CD4-positive, alpha-beta T cell (primary cell): ENCODE measurements at regions not wholly inside any gene's neighbourhood (a gene's known extent, or its start where the extent isn't known, plus 50 kb on each side); places are given as distances from the start of the nearest gene placed in this dataset.

Experiments
- ATAC-seq: fragments of 200-7000 bp; cut with Tn5 transposase; one replicate; pipeline ENCODE4 v1.10.0; 2022; ENCODE audit warnings: mild to moderate bottlenecking; ENCODE audit not compliant: poor library complexity
- CTCF ChIA-PET: fragments of 350-600 bp; sonication (Branson Sonifier 250); formaldehyde crosslinking; loops from one replicate; lab custom pipeline; 2021; ENCODE audit warnings: antibody characterized with exemption, inconsistent platforms; lab: Charles Lee
- POLR2A ChIA-PET: fragments of 350-600 bp; sonication (Branson Sonifier 250); formaldehyde crosslinking; loops from one replicate; lab custom pipeline; 2021; ENCODE audit warnings: antibody characterized with exemption, inconsistent platforms; lab: Charles Lee
- DNase-seq, 14 experiments: peaks; one replicate each; pipeline ENCODE4 v3.0.0-alpha.2; 2013 to 2020; ENCODE audit warnings: mixed read lengths in 2 of 14
- H3K27ac ChIP-seq, 2 donors: one replicate each; pipeline versions ENCODE4 v1.5.1 to v1.7.0; 2013; ENCODE audit warnings: low read length in 2 of 2, low read depth in 1 of 2, mild to moderate bottlenecking in 1 of 2
- H3K27me3 ChIP-seq, 2 experiments: 1 replicate in 1 of 2; 2 replicates in 1 of 2; pipeline versions ENCODE4 v1.6.1 to v1.7.0; 2013; ENCODE audit warnings: low read length in 2 of 2, control low read depth in 1 of 2, mild to moderate bottlenecking in 1 of 2, moderate library complexity in 1 of 2; ENCODE audit not compliant: insufficient read depth in 2 of 2, control insufficient read depth in 1 of 2
- H3K36me3 ChIP-seq: one replicate; pipeline ENCODE4 v1.6.1; 2013; ENCODE audit warnings: low read length, control low read depth; ENCODE audit not compliant: insufficient read depth
- H3K4me1 ChIP-seq: one replicate; pipeline ENCODE4 v1.6.1; 2013; ENCODE audit warnings: low read length, control low read depth; ENCODE audit not compliant: insufficient read depth
- H3K4me3 ChIP-seq: one replicate; pipeline ENCODE4 v1.5.1; 2013; ENCODE audit warnings: mild to moderate bottlenecking, low read length, moderate library complexity
- H3K9me3 ChIP-seq, 2 experiments: 1 replicate in 1 of 2; 2 replicates in 1 of 2; pipeline versions ENCODE4 v1.6.1 to v1.7.0; 2013; ENCODE audit warnings: low read length in 2 of 2, mild to moderate bottlenecking in 2 of 2, control low read depth in 1 of 2, moderate library complexity in 1 of 2; ENCODE audit not compliant: control insufficient read depth in 1 of 2, insufficient read depth in 1 of 2
- H3K27ac Mint-ChIP-seq: one replicate; pipeline ENCODE4 v1.8.0; 2020; ENCODE audit warnings: mixed read lengths
- H3K27me3 Mint-ChIP-seq: one replicate; pipeline ENCODE4 v1.8.0; 2021; ENCODE audit warnings: mixed read lengths
- H3K36me3 Mint-ChIP-seq: one replicate; pipeline ENCODE4 v1.8.0; 2021; ENCODE audit warnings: low read depth, mixed read lengths
- H3K4me1 Mint-ChIP-seq: one replicate; pipeline ENCODE4 v1.8.0; 2021; ENCODE audit warnings: low read depth, mixed read lengths
- H3K4me3 Mint-ChIP-seq: one replicate; pipeline ENCODE4 v1.8.0; 2020; ENCODE audit warnings: mild to moderate bottlenecking, mixed read lengths
- H3K9me3 Mint-ChIP-seq: one replicate; pipeline ENCODE4 v1.8.0; 2020; ENCODE audit warnings: mixed read lengths
- CTCF ChIP-seq: fragments of 200-600 bp; IDR thresholded peaks from one replicate; pipeline ENCODE4 v1.8.0; 2022; ENCODE audit warnings: antibody characterized with exemption, mild to moderate bottlenecking
- intact Hi-C, 2 experiments: fragments of 100-400 bp; cut with DNase I in 1 of 2; cut with micrococcal nuclease in 1 of 2; formaldehyde crosslinking; loops; one replicate each; pipeline versions ENCODE4 v1.15.1 to v1.9.0; 2023 to 2025; cut with DNase I, micrococcal nuclease

- Mint-ChIP-seq H3K4me3 (no peak overlapping the region), H3K27ac (no peak overlapping the region), H3K4me1 (no peaks in the 10 kb centered on the region), H3K9me3 (peaks cover 5% of the 10 kb centered on the region), H3K27me3 (no peaks in the 10 kb centered on the region), H3K36me3 (no peaks in the 10 kb centered on the region)
- Histone ChIP-seq H3K27ac (no peak overlapping the region), H3K4me1 (no peaks in the 10 kb centered on the region), H3K4me3 (no peak overlapping the region), H3K36me3 (no peaks in the 10 kb centered on the region), H3K9me3 (peaks cover 0 to 9% of the 10 kb centered on the region in 2 experiments), H3K27me3 (no peaks in the 10 kb centered on the region)
- intact Hi-C loops, result no loop called here
- ChIA-PET CTCF (no interaction called here), POLR2A (no interaction called here)
- no peak for TF ChIP-seq CTCF
- ATAC-seq (no peak), DNase-seq (no peak)
These were observed 652.1 kb upstream of the AADAT start for GRCh38 chr4:170741856-170742255.

GRCh38 chr4:170736710-170737109, 647.0 kb upstream of the AADAT start:
- CTCF ChIA-PET, result no interaction called here
- intact Hi-C loops, result no loop called here
- no peak overlapping the region for H3K27ac ChIP-seq
- Mint-ChIP-seq H3K27ac (no peak overlapping the region), H3K9me3 (no peaks in the 10 kb centered on the region), H3K27me3 (no peaks in the 10 kb centered on the region), H3K36me3 (no peaks in the 10 kb centered on the region), H3K4me3 (no peak overlapping the region), H3K4me1 (no peaks in the 10 kb centered on the region)
- TF ChIP-seq CTCF, result no peak
- peaks cover 0 to 3% of the 10 kb centered on the region in 2 experiments for H3K9me3 ChIP-seq
- no peak overlapping the region for H3K4me3 ChIP-seq
- no peak for ATAC-seq
- no peaks in the 10 kb centered on the region for H3K36me3 ChIP-seq
- POLR2A ChIA-PET, result no interaction called here
- H3K4me1 ChIP-seq, result no peaks in the 10 kb centered on the region
- no peaks in the 10 kb centered on the region for H3K27me3 ChIP-seq
- DNase-seq, result no peak

GRCh38 chr4:170729897-170730296, 640.1 kb upstream of the AADAT start:
- Mint-ChIP-seq H3K4me1 (no peaks in the 10 kb centered on the region), H3K36me3 (no peaks in the 10 kb centered on the region), H3K27ac (no peak overlapping the region), H3K27me3 (no peaks in the 10 kb centered on the region), H3K4me3 (no peak overlapping the region), H3K9me3 (peaks cover 4% of the 10 kb centered on the region)
- ATAC-seq (no peak), DNase-seq (no peak)
- intact Hi-C loops, result no loop called here
- H3K27ac ChIP-seq, result no peak overlapping the region
- no peaks in the 10 kb centered on the region for H3K4me1 ChIP-seq
- CTCF ChIA-PET, result no interaction called here
- no peak for TF ChIP-seq CTCF
- no peak overlapping the region for H3K4me3 ChIP-seq
- no peaks in the 10 kb centered on the region for H3K36me3 ChIP-seq
- POLR2A ChIA-PET, result no interaction called here
- no peaks in the 10 kb centered on the region for H3K9me3 ChIP-seq
- no peaks in the 10 kb centered on the region for H3K27me3 ChIP-seq
